Smooth muscle cell (in vitro differentiated cells): ENCODE measurements at regions not wholly inside any gene's neighbourhood (a gene's known extent, or its start where the extent isn't known, plus 50 kb on each side); places are given as distances from the start of the nearest gene placed in this dataset.

Experiments
- DNase-seq: peaks from one replicate; lab custom pipeline; 2025; ENCODE audit not compliant: unreplicated experiment; lab: John Stamatoyannopoulos, UW
- H2AFZ ChIP-seq: fragments of 200-600 bp; sonication (generic); 2 replicates; pipeline ENCODE4 v1.6.0; 2016; ENCODE audit warnings: antibody characterized with exemption, low read depth, mild to moderate bottlenecking
- H3F3A ChIP-seq: fragments of 200-600 bp; sonication (generic); 2 replicates; pipeline ENCODE4 v1.6.0; 2017; ENCODE audit warnings: antibody characterized with exemption, low read depth
- H3K27ac ChIP-seq: fragments of 200-600 bp; sonication (generic); 2 replicates; pipeline ENCODE4 v1.5.1; 2016; ENCODE audit warnings: low read depth, mild to moderate bottlenecking
- H3K27me3 ChIP-seq: fragments of 200-600 bp; sonication (generic); 2 replicates; pipeline ENCODE4 v1.6.1; 2016; ENCODE audit warnings: low read depth, mild to moderate bottlenecking
- H3K36me3 ChIP-seq: fragments of 200-600 bp; sonication (generic); 2 replicates; pipeline ENCODE4 v1.5.1; 2016; ENCODE audit warnings: low read depth
- H3K4me1 ChIP-seq: fragments of 200-600 bp; sonication (generic); 2 replicates; pipeline ENCODE4 v1.5.1; 2016; ENCODE audit warnings: low read depth
- H3K4me2 ChIP-seq: fragments of 200-600 bp; sonication (generic); 2 replicates; pipeline ENCODE4 v1.6.0; 2016; ENCODE audit warnings: mild to moderate bottlenecking
- H3K4me3 ChIP-seq: fragments of 200-600 bp; sonication (generic); 2 replicates; pipeline ENCODE4 v1.5.1; 2016; ENCODE audit warnings: mild to moderate bottlenecking
- H3K79me2 ChIP-seq: fragments of 200-600 bp; sonication (generic); 2 replicates; pipeline ENCODE4 v1.6.0; 2016; ENCODE audit warnings: low read depth, mild to moderate bottlenecking
- H3K9ac ChIP-seq: fragments of 200-600 bp; sonication (generic); 2 replicates; pipeline ENCODE4 v1.6.0; 2016; ENCODE audit warnings: low read depth
- H3K9me3 ChIP-seq: fragments of 200-600 bp; sonication (generic); replicated peaks from 2 replicates; pipeline ENCODE4 v1.5.1; 2016; ENCODE audit warnings: low read depth
- H4K20me1 ChIP-seq: fragments of 200-600 bp; sonication (generic); 2 replicates; pipeline ENCODE4 v1.6.0; 2016; ENCODE audit warnings: low read depth
- CTCF ChIP-seq: fragments of 200-600 bp; sonication (generic); IDR thresholded peaks from 2 replicates; pipeline ENCODE4 v1.5.1; 2017; ENCODE audit warnings: borderline replicate concordance, mild to moderate bottlenecking, antibody characterized with exemption; ENCODE audit not compliant: insufficient read depth, poor library complexity, severe bottlenecking
- WGBS: methylation state at CpG from one replicate; pipeline ENCODE4 v1.1.7; 2016; ENCODE audit warnings: low lambda C conversion rate; 5-methylcytosine and 5-hydroxymethylcytosine counted together

DNA sequence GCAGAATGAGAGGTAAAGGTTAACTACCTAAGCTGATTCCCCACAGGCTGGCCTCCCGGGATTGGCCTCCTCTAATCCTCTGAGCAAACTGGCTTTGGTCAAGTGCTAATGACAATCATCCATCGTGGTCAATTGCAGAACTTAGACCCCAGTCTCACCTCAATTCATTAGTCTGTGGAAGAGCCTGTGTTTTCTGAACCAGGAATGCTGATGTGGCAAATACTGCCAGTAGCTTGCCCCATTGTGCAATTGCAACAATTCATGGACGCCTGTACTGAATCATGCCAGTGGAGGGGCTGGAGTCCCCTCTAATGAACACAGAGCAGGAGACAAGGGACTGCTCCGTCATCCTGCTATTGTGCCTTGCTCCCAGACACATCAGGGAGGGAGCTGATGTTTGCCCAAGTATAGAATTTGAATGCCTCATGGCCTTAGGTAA is 1256.5 kb downstream of the EFNB2 start:
- Histone ChIP-seq H3K9ac (no peak overlapping the region), H3K36me3 (no peaks in the 10 kb centered on the region), H3K27ac (no peak overlapping the region), H3K4me1 (peaks cover 13% of the 10 kb centered on the region), H3K9me3 (no peaks in the 10 kb centered on the region), H3K27me3 (no peaks in the 10 kb centered on the region), H2AFZ (no peak overlapping the region), H3K79me2 (no peaks in the 10 kb centered on the region), H3K4me2 (no peak overlapping the region), H4K20me1 (no peaks in the 10 kb centered on the region), H3F3A (no peaks in the 10 kb centered on the region), H3K4me3 (no peak overlapping the region)
- 56% methylated on average over 4 of the region's 4 CpGs for WGBS
- no peak for TF ChIP-seq CTCF
- DNase-seq = no peak

DNA sequence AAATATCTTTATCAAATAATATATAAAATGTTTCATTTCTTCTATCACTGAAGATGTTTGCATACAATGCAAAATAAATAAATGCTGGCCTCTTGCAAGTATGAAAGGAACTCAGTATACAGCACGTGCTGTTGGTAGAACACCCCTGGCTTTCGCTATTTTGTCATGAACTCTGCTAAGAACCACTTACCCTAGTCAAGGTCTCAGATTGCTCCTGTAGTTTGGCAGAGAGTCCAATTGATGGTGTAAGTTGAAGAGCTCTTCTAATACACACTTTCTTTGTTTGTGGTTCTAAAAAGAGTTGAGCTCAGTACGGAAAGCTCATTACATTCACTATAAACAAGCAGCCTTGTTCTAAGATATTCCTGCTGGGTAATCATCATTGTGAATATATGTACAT is 1258.9 kb downstream of the EFNB2 start:
- Histone ChIP-seq H3F3A (no peaks in the 10 kb centered on the region), H3K9ac (no peak overlapping the region), H3K4me3 (no peak overlapping the region), H3K27ac (no peak overlapping the region), H3K36me3 (no peaks in the 10 kb centered on the region), H3K79me2 (no peaks in the 10 kb centered on the region), H4K20me1 (no peaks in the 10 kb centered on the region), H3K4me1 (no peaks in the 10 kb centered on the region), H2AFZ (no peak overlapping the region), H3K9me3 (no peaks in the 10 kb centered on the region), H3K4me2 (no peak overlapping the region), H3K27me3 (no peaks in the 10 kb centered on the region)
- DNase-seq = no peak
- TF ChIP-seq CTCF = no peak
- 87% methylated on average over 3 of the region's 3 CpGs for WGBS

GRCh38 chr13:105273665-105274222 is 1261.7 kb downstream of the EFNB2 start:
- 94% methylated on average over 6 of the region's 6 CpGs for WGBS
- no peak for TF ChIP-seq CTCF
- H3K4me1 ChIP-seq = no peaks in the 10 kb centered on the region

More at GRCh38 chr13:105273665-105274222, 1261.7 kb downstream of the EFNB2 start:
- H3K9ac ChIP-seq = no peak overlapping the region
- no peak for DNase-seq
- H3K79me2 ChIP-seq = no peaks in the 10 kb centered on the region
- H3K27ac ChIP-seq = no peak overlapping the region
- H4K20me1 ChIP-seq = no peaks in the 10 kb centered on the region
- H3K4me3 ChIP-seq = no peak overlapping the region
- no peak overlapping the region for H3K4me2 ChIP-seq
- no peaks in the 10 kb centered on the region for H3K9me3 ChIP-seq
- no peaks in the 10 kb centered on the region for H3K27me3 ChIP-seq
- no peak overlapping the region for H2AFZ ChIP-seq
- no peaks in the 10 kb centered on the region for H3F3A ChIP-seq
- no peaks in the 10 kb centered on the region for H3K36me3 ChIP-seq
